Activated effector memory CD4-positive, alpha-beta T cell treated with Interleukin-2 at 50 U/mL for 16 hours (primary cell): ENCODE measurements at regions not wholly inside any gene's neighbourhood (a gene's known extent, or its start where the extent isn't known, plus 50 kb on each side); places are given as distances from the start of the nearest gene placed in this dataset.

ENCODE experiments used
- DNase-seq: peaks from one replicate; pipeline ENCODE4 v3.0.0-alpha.2; 2020

DNA sequence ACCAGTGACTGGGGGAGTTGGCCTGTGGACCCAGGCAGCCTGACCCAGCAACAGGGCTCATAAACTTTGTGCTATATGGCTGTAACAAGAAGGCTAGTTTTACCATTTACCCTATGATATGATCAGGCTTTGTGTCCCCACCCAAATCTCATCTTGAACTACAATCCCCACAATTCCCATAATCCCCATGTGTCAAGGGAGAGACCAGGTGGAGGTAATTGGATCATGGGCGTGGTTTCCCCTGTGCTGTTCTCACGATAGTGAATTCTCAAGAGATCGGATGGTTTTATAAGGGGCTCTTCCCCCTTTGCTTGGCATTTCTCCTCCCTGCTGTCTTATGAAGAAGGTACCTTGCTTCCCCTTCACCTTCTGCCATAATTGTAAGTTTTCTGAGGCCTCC, 111.2 kb upstream of the NLRP1 start:
- no peak for DNase-seq

- DNase-seq = no peak
Measured at GRCh38 chr17:5698959-5699358, 114.7 kb upstream of the NLRP1 start.

DNA sequence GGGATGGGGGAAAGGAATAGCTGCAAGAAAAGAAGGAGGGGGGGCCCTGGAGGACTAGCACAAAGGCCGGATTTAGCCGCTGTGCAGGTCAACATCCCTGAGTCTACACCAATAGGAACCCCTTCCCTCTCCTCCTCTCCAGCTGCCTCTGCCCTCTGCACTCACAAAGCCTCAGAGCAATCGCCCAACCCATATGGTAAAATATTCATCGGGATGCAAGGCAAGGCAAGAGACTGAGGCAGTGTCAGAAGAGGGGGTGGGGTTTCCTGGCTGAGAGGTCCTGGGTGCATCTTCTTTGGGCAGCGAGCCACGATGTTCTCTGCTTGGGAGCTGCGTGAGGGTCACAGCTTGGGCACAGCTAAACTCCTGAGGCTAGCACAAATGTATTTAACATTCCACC, 115.5 kb upstream of the NLRP1 start:
- no peak for DNase-seq

GRCh38 chr17:5700745-5701144, 116.4 kb upstream of the NLRP1 start:
- no peak for DNase-seq

DNA sequence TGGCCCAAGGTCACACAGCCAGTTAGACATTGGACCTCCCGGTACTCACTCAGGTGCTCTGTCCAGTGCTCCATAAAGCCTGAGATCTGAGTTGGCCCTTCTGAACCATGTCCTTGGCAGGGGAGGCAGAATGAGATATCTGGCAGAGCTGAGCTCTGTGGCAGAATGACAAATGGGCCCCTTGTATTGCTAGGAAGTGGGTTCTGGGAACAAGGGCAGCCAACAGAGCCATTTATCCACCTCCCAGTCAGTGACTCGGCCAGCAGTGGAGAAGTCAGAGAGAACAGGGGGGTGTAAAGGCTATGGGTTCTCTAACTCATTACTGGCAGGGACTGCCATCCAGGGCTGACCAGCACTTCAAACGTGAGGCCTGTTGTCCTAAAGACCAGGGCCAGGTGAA, 117.1 kb upstream of the NLRP1 start:
- DNase-seq = no peak

DNA sequence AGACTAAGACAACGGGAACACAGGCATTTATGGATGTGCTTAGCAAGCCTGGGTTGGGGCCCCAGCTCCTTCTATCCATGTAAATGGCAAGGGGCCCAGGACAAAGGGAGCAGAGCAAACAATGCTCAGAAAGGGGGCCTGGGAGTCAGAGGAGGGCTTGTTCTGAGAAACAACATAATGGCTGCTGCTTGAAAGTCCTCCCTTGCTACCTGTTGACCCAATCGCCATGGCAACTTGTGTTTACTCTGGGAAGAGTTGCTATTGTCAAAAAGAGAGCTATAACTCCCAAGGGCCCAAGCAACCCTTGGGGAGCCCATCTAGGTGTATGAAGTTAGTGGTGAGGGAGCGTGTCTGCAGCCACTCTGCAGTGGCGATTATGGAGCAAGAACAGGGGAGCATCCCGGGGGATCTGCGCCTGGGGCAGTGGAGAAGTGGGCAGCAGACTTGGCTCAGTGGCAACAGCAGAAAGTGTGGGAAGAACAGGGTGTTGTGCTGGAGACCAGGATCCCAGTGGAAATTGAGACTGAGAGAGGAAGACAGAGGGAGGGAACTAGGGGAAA, 118.7 kb upstream of the NLRP1 start:
- DNase-seq = no peak

GRCh38 chr17:5703736-5704135, 119.4 kb upstream of the NLRP1 start:
- DNase-seq = no peak

GRCh38 chr17:5705081-5705875, 121.0 kb upstream of the NLRP1 start:
- DNase-seq = no peak

DNA sequence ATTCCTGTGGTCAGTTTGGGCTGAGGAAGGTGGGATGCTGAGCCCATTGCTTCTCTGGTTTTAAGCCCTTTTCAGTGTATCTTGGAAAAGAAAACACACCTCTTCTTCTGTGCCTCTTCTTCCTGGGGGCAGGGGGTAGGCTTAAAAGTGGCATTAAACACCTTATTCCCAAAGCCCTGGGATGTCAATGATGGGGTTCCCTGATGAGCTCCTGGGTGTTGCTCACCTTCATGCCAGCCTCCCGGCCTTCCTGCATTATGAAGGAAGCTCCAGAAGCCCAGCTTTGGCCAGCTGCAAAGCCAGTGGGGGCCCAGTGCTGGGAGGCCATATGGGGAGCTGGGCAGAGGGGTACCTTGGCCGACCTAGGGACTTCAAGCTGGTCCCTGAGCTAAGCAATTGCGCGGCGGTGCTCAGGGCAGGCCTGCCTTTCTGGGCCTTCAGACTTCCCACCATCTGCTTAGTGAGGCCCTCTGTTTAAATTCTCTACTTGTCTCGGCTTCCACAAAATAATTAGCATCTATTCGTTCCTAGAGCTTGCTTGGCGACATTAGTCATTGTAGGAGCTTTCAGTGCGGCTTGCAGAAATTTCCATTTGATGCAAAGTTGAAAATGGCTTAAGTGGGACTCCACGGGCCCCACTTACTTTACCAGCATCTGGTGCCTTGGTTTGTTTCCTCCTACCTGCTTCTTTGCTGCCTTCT, 121.7 kb upstream of the NLRP1 start:
- no peak for DNase-seq

- DNase-seq = peak; percentile 35
Measured at GRCh38 chr17:5706577-5707210, 122.4 kb upstream of the NLRP1 start.

GRCh38 chr17:5707482-5707881, 123.2 kb upstream of the NLRP1 start:
- no peak for DNase-seq

DNA sequence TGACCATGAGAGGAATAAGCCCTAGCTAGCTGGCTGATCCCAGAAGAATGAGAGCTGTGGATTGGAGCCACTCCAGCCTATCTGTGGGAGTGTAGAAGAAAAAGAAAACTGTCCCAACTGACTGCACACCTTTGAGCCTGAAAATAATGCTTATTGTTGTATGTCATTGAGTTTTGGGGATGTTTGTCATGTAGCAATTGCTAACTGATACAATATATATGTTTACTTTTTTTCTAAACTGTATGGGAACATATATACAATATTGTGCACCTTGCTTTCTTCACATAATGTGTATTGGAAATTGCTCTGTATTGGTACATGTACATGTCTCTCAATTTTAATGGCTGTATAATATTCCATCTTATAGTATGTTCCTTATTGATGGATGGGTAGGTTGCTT, 124.0 kb upstream of the NLRP1 start:
- no peak for DNase-seq

- no peak for DNase-seq
Measured at GRCh38 chr17:5711344-5711743, 127.0 kb upstream of the NLRP1 start.

- DNase-seq = no peak
Measured at GRCh38 chr17:5714993-5715392, 130.7 kb upstream of the NLRP1 start.

- no peak for DNase-seq
Measured at GRCh38 chr17:5715478-5715877, 131.2 kb upstream of the NLRP1 start.

DNA sequence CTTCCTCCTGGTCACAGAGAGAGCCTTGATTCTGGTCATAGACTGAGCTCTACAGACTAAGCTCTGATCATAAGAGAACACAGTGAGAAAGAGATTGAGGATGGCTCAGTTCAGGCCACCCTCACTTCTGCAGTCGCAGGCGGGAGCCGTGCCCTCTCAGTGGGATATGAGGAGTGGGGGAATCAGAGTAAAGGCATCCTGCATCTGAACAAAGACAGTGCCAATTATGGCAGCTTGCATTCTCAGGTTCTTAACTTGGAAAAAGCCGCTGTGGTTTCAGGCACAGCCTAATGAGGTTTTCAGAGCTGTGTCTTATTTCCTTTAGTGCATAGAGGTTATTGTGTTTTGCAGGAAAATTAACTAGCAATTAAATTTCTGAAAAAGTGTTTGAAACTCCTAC, 134.4 kb upstream of the NLRP1 start:
- DNase-seq = no peak

DNA sequence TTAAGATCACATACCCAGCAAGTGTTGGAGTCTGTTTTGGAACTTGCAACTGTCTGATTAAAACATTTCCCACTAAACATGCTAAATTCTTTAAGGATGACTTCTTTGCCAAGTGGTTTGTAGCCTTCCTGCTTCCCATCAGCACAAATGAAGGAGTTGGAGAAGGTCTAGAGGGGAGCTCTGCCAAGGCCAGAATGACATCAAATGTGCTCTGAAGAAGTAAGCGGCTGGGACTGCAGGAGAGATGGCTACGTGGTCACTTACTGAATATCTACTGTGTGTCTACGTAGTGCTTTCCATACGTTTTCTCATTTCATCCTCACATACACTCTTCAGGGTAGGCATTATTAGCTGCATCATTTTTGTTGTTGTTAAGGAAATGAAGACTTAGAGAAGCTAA, 135.7 kb upstream of the NLRP1 start:
- DNase-seq = no peak

DNA sequence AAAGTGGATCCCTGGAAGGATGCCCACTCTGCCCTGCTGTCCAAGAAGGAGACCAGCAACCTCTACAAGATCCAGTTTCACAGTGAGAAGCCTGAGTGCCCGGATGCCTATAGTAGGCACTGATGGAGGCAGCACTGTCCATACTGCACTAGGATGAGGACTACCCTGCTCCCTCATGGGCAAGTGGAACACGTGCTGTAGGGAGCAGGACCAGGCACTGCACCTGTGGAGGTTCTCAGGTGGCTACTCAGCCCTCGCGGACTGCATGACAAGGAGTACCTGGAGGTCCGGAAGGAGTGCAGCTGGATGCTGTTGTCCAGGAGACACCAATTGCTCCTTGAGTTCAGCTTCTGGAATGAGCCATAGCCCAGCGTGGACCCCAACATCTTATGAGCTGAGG, 146.1 kb upstream of the NLRP1 start:
- no peak for DNase-seq

GRCh38 chr17:5740937-5741336, 156.6 kb upstream of the NLRP1 start:
- no peak for DNase-seq

- no peak for DNase-seq
Measured at GRCh38 chr17:5741810-5742209, 157.5 kb upstream of the NLRP1 start.

- no peak for DNase-seq
Measured at GRCh38 chr17:5745111-5745813, 161.0 kb upstream of the NLRP1 start.

DNA sequence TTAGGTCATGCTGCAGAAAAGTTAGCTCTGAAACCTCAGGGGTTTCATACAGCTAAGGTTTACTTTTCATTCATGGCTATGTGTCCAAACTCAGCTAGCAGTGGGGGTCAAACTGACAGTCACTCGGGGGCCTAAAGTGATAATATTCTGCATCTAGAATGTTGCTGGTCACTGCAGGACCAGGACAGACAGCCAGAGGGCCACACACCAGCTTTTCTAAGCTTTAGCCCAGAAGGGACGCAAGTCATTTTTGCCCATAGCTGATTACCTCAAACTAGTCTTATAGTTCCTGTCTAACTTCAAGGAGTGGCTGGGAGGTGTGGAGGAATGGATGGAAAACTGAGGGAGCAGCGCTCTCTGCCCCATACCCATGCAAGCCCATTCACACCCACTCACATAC, 163.0 kb upstream of the NLRP1 start:
- no peak for DNase-seq

DNA sequence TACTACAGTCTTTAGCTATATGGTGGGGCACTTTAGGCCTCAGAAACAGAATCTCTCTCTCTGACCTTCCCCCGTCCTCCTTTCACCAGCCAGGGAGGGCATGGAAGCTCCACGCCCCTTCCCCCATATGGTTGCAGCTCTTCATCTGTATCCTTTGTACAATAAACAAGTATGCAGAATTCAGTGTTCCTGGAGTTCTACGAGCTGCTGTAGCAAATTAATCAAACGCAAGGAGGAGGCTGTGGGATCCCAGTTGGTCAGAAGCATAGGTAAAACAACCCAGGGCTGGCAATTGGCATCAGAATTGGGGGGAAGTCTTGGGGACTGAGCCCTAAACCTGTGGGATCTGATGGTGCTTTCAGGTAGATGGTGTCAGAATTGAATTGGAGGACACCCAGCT, 163.7 kb upstream of the NLRP1 start:
- no peak for DNase-seq
